IgD-negative memory B cell (primary cell): ENCODE measurements at regions not wholly inside any gene's neighbourhood (a gene's known extent, or its start where the extent isn't known, plus 50 kb on each side); places are given as distances from the start of the nearest gene placed in this dataset.
A peak's percentile ranks its signal among the peaks of the same experiment; 100 is the strongest.

Source experiments
- H3K27ac Mint-ChIP-seq, 3 donors: one replicate each; pipeline ENCODE4 v1.8.0; 2020 to 2022; ENCODE audit warnings: mild to moderate bottlenecking in 3 of 3, mixed read lengths in 3 of 3, moderate library complexity in 1 of 3
- H3K27me3 Mint-ChIP-seq: one replicate; pipeline ENCODE4 v1.8.0; 2021; ENCODE audit warnings: mixed read lengths
- H3K36me3 Mint-ChIP-seq: one replicate; pipeline ENCODE4 v1.8.0; 2020; ENCODE audit warnings: mild to moderate bottlenecking, mixed read lengths
- H3K4me1 Mint-ChIP-seq, 3 donors: one replicate each; pipeline ENCODE4 v1.8.0; 2020 to 2022; ENCODE audit warnings: mixed read lengths in 3 of 3, mild to moderate bottlenecking in 1 of 3
- H3K4me3 Mint-ChIP-seq, 4 donors: one replicate each; pipeline ENCODE4 v1.8.0; 2020 to 2022; ENCODE audit warnings: mild to moderate bottlenecking in 4 of 4, mixed read lengths in 4 of 4, moderate library complexity in 3 of 4
- H3K9me3 Mint-ChIP-seq, 3 donors: one replicate each; pipeline ENCODE4 v1.8.0; 2020 to 2021; ENCODE audit warnings: mixed read lengths in 3 of 3, mild to moderate bottlenecking in 1 of 3

- H3K27me3 Mint-ChIP-seq: peaks cover 8% of the 10 kb centered on the region
- H3K27ac Mint-ChIP-seq: no peak overlapping the region
- no peaks in the 10 kb centered on the region for H3K4me1 Mint-ChIP-seq
- peaks cover 2% of the 10 kb centered on the region for H3K36me3 Mint-ChIP-seq
- no peaks in the 10 kb centered on the region for H3K9me3 Mint-ChIP-seq
- H3K4me3 Mint-ChIP-seq: no peak overlapping the region
These were observed 124.9 kb downstream of the MN1 start for GRCh38 chr22:27676545-27677213.

GRCh38 chr22:27677905-27678458 lies 123.6 kb downstream of the MN1 start:
- Mint-ChIP-seq H3K36me3 (peaks cover 2% of the 10 kb centered on the region), H3K27me3 (peaks cover 10% of the 10 kb centered on the region), H3K9me3 (no peaks in the 10 kb centered on the region), H3K4me3 (no peak overlapping the region), H3K4me1 (no peaks in the 10 kb centered on the region), H3K27ac (no peak overlapping the region)

- Mint-ChIP-seq H3K4me3 (no peak overlapping the region), H3K36me3 (peaks cover 2% of the 10 kb centered on the region), H3K27ac (no peak overlapping the region), H3K4me1 (no peaks in the 10 kb centered on the region), H3K27me3 (peaks cover 6% of the 10 kb centered on the region), H3K9me3 (no peaks in the 10 kb centered on the region)
These were observed 122.4 kb downstream of the MN1 start for GRCh38 chr22:27679176-27679575.

DNA sequence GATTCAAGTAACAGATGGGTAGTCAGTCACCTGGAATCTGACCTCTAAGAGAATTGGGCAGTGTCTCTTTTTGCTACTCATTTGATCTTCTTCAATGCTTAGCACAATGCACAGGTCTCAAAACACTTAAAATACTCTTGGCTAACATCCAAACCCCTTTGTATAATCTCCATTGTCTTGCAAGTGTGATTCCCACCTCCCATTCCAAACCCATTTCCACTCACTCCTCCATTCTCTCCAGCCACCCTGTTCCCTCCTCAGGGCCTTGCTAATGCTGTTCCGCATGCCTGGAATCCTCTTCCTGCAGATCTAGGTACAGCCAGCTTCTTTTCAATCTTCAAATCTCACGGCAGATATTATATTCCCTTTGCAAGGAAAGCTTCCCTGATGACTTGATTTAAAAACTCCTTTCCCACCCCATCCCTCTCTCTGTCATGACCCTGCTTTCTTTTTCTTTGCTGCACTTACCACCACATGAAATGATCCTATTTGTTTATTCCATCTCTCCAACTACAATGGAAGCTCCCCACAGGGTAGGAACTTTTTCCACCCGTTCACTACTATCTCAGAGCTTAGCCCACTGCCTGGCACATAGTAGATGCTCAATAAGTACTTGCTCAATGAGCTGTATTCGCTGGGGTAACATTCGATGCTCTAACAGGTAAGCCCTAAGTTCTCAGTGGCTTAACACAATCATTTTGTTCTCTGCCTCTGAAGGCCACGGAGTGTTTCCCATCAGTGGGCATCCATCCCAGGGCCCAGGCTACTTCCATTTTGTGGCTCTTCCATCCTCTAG lies 121.7 kb downstream of the MN1 start:
- Mint-ChIP-seq H3K27ac (peak overlapping the region in 1 of 3 donors; percentile 17), H3K4me1 (no peaks in the 10 kb centered on the region), H3K27me3 (peaks cover 6% of the 10 kb centered on the region), H3K9me3 (no peaks in the 10 kb centered on the region), H3K4me3 (no peak overlapping the region), H3K36me3 (peaks cover 2% of the 10 kb centered on the region)

- no peak overlapping the region for H3K27ac Mint-ChIP-seq
- no peak overlapping the region for H3K4me3 Mint-ChIP-seq
- peaks cover 5% of the 10 kb centered on the region for H3K27me3 Mint-ChIP-seq
- no peaks in the 10 kb centered on the region for H3K9me3 Mint-ChIP-seq
- no peaks in the 10 kb centered on the region for H3K4me1 Mint-ChIP-seq
- H3K36me3 Mint-ChIP-seq: peaks cover 2% of the 10 kb centered on the region
These were observed 120.9 kb downstream of the MN1 start for GRCh38 chr22:27680636-27681035.

DNA sequence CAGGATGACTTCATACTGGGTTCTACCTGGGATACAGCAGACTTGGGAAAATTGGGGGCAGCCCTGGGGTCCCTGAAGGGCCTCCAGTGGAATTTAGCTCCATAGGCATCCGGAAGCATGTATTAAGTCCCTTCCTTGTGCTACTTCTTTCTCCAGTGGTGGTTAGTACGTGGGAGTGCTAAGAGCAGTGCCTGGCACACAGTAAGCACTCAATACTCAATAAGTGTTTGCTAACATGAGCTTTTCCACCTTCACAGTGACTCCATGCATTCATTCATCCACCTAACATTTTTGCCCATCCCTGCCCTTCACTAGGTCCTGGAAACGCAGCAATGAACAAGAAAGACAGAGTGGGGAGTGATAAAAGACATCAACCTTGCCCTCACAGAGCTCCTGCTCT lies 120.5 kb downstream of the MN1 start:
- Mint-ChIP-seq H3K4me1 (no peaks in the 10 kb centered on the region), H3K27me3 (peaks cover 5% of the 10 kb centered on the region), H3K27ac (no peak overlapping the region), H3K9me3 (peaks cover 0 to 3% (median 2%) of the 10 kb centered on the region in 3 donors), H3K36me3 (peaks cover 2% of the 10 kb centered on the region), H3K4me3 (no peak overlapping the region)

- Mint-ChIP-seq H3K27me3 (peaks cover 5% of the 10 kb centered on the region), H3K4me1 (no peaks in the 10 kb centered on the region), H3K4me3 (no peak overlapping the region), H3K36me3 (peaks cover 2% of the 10 kb centered on the region), H3K9me3 (peaks cover 0 to 3% (median 2%) of the 10 kb centered on the region in 3 donors), H3K27ac (peak overlapping the region in 1 of 3 donors; percentile 16)
These were observed 119.1 kb downstream of the MN1 start for GRCh38 chr22:27682437-27682836.

- H3K4me1 Mint-ChIP-seq: no peaks in the 10 kb centered on the region
- H3K36me3 Mint-ChIP-seq: peaks cover 2% of the 10 kb centered on the region
- peaks cover 4% of the 10 kb centered on the region for H3K27me3 Mint-ChIP-seq
- peaks cover 5 to 10% (median 6%) of the 10 kb centered on the region in 3 donors for H3K9me3 Mint-ChIP-seq
- no peak overlapping the region for H3K4me3 Mint-ChIP-seq
- H3K27ac Mint-ChIP-seq: no peak overlapping the region
These were observed 116.7 kb downstream of the MN1 start for GRCh38 chr22:27684901-27685300.

- Mint-ChIP-seq H3K4me3 (peak overlapping the region in 1 of 4 donors; percentile 58), H3K36me3 (no peaks in the 10 kb centered on the region), H3K27ac (no peak overlapping the region), H3K9me3 (peaks cover 5 to 10% (median 6%) of the 10 kb centered on the region in 3 donors), H3K4me1 (no peaks in the 10 kb centered on the region), H3K27me3 (peaks cover 1% of the 10 kb centered on the region)
These were observed 116.0 kb downstream of the MN1 start for GRCh38 chr22:27685515-27685914.

DNA sequence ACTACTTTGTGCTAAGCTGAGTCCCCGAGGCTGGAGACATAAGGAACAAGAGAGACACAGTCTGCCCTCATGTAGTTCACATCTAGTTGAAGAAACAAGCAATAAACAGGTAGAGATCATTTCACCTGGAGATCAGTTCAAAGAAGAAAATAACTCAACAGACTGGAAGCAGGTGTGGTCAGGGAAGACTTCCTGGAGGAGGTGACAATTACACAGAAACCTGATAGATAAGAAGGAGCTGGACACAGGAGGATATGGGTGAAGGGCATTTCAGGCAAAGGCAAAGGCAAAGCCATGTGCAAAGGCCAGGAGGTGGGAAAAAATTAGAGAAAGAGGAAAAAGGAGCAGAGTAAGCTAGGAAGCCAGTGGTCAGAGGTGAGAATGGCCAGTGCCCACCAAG lies 115.6 kb downstream of the MN1 start:
- no peaks in the 10 kb centered on the region for H3K4me1 Mint-ChIP-seq
- no peak overlapping the region for H3K27ac Mint-ChIP-seq
- peaks cover 5 to 10% (median 6%) of the 10 kb centered on the region in 3 donors for H3K9me3 Mint-ChIP-seq
- H3K27me3 Mint-ChIP-seq: peaks cover 1% of the 10 kb centered on the region
- H3K4me3 Mint-ChIP-seq: no peak overlapping the region
- H3K36me3 Mint-ChIP-seq: no peaks in the 10 kb centered on the region

DNA sequence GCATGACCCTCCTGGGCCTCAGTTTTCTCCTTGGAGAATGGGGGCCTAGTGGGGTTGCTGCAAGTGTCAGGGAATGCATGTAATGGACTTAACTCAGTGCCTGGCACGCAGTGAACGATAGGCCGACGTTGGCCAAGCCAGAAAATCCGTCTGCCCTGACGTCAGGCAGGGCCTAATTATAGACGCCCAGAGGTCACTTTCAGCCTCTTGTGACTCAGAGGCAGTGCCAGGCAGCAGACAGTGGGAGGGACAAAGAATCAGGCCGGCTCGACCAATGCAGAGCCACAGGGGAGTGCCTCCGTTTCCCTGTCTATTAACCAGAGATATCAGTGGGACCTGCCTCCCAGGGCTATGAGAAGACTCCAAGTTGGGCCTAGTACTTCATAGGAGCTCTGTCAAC lies 115.0 kb downstream of the MN1 start:
- H3K4me3 Mint-ChIP-seq: no peak overlapping the region
- H3K27me3 Mint-ChIP-seq: peaks cover 1% of the 10 kb centered on the region
- H3K27ac Mint-ChIP-seq: no peak overlapping the region
- no peaks in the 10 kb centered on the region for H3K36me3 Mint-ChIP-seq
- H3K9me3 Mint-ChIP-seq: peaks cover 5 to 10% (median 6%) of the 10 kb centered on the region in 3 donors
- no peaks in the 10 kb centered on the region for H3K4me1 Mint-ChIP-seq

GRCh38 chr22:27687984-27688545 lies 113.5 kb downstream of the MN1 start:
- Mint-ChIP-seq H3K4me3 (no peak overlapping the region), H3K9me3 (peaks cover 5 to 15% (median 6%) of the 10 kb centered on the region in 3 donors), H3K36me3 (no peaks in the 10 kb centered on the region), H3K27ac (no peak overlapping the region), H3K4me1 (no peaks in the 10 kb centered on the region), H3K27me3 (no peaks in the 10 kb centered on the region)

- H3K27ac Mint-ChIP-seq: no peak overlapping the region
- H3K36me3 Mint-ChIP-seq: no peaks in the 10 kb centered on the region
- H3K27me3 Mint-ChIP-seq: no peaks in the 10 kb centered on the region
- H3K4me3 Mint-ChIP-seq: no peak overlapping the region
- H3K4me1 Mint-ChIP-seq: no peaks in the 10 kb centered on the region
- peaks cover 5 to 17% (median 6%) of the 10 kb centered on the region in 3 donors for H3K9me3 Mint-ChIP-seq
These were observed 111.9 kb downstream of the MN1 start for GRCh38 chr22:27689664-27690063.

- Mint-ChIP-seq H3K36me3 (no peaks in the 10 kb centered on the region), H3K27me3 (no peaks in the 10 kb centered on the region), H3K4me3 (no peak overlapping the region)
These were observed 111.0 kb downstream of the MN1 start for GRCh38 chr22:27690599-27690998.

GRCh38 chr22:27692243-27692642 lies 109.3 kb downstream of the MN1 start:
- Mint-ChIP-seq H3K4me1 (no peaks in the 10 kb centered on the region), H3K4me3 (no peak overlapping the region), H3K27me3 (no peaks in the 10 kb centered on the region), H3K27ac (no peak overlapping the region), H3K9me3 (peaks cover 4 to 20% (median 7%) of the 10 kb centered on the region in 3 donors), H3K36me3 (peaks cover 2% of the 10 kb centered on the region)

More at GRCh38 chr22:27690599-27690998, 111.0 kb downstream of the MN1 start:
- Mint-ChIP-seq H3K27ac (no peak overlapping the region), H3K4me1 (no peaks in the 10 kb centered on the region), H3K9me3 (peaks cover 5 to 21% (median 6%) of the 10 kb centered on the region in 3 donors)
